ENCODE measurements at regions not wholly inside any gene's neighbourhood (a gene's known extent, or its start where the extent isn't known, plus 50 kb on each side); places are given as distances from the start of the nearest gene placed in this dataset.

DNA sequence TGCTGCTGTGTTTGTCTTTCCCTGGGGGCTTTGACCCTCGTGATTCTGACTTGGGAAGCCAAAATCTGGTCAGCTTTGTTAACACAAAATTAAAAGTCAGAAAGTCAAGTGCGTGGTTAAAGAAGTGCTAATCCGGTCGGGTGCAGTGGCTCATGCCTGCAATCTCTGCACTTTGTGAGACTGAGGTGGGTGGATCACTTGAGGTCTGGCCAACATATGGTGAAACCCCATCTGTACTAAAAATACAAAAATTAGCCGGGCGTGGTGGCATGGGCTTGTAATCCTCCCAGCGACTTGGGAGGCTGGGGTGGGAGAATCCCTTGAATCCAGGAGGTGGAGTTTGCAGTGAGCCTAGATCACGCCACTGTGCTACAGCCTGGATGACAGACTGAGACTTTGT, 844.6 kb downstream of the VRK1 start:
- TF ChIP-seq POLR2AphosphoS5 (IDR thresholded peaks at IDR 0.05; ENCODE audit: low read depth, low read length) (no peak), POLR2A (IDR thresholded peaks at IDR 0.05; ENCODE audit: low read depth, low read length) (no peak), POU2F2 (IDR thresholded peaks at IDR 0.05; ENCODE audit: low read depth, low read length) (no peak)

Measured in GM12891 (cell line).